ENCODE measurements at regions not wholly inside any gene's neighbourhood (a gene's known extent, or its start where the extent isn't known, plus 50 kb on each side); places are given as distances from the start of the nearest gene placed in this dataset.

DNA sequence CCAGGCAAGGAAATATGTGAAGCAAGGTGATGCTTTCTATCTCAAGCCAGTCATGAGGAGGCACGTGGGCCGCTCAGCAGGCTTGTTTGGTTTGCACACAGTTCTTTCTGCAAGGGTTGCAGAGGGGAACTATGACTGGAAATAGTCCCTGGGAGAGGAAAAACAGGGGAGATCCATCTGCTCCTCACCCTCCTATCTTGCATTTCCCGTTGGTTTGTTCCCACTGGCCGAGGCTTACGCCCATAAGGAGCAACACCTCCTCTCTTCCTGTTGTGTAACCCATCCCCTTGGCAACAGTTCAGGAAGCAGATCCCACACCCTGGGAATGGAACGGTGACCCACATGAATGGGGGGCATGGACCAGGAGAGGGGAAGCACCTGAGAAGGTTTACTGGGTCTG, 72.1 kb upstream of the MAGI1 start:
- ChIA-PET CTCF (no interaction called here), POLR2A (no interaction called here)
- in situ Hi-C loops (cut with HindIII; ENCODE audit: low pct_unique_long_range_greater_than_20kb, low sequenced_read_pairs) (no loop called here), intact Hi-C loops (cut with micrococcal nuclease; ENCODE audit: unreplicated experiment) (no loop called here)
- no peak overlapping the region for H3K27ac ChIP-seq (ENCODE audit: low read length)
- DNase-seq (ENCODE audit: low read depth, low spot score): no peak
- no peaks in the 10 kb centered on the region for H3K27me3 ChIP-seq (ENCODE audit: control insufficient read depth, insufficient read depth, low read length)
- no peak overlapping the region for H3K4me3 ChIP-seq (ENCODE audit: low read depth in 2 of 2, low read length in 2 of 2)
- no peaks in the 10 kb centered on the region for H3K36me3 ChIP-seq (ENCODE audit: control insufficient read depth, insufficient read depth, low read length)
- no peaks in the 10 kb centered on the region for H3K9me3 ChIP-seq (ENCODE audit: control insufficient read depth, insufficient read depth, low read depth, low read length)
- no TSS peak for BruUV-seq (replicated peaks)
- H3K4me1 ChIP-seq (ENCODE audit: control insufficient read depth, insufficient read depth, low read length): no peaks in the 10 kb centered on the region
- ATAC-seq: no peak
- TF ChIP-seq, protein P1, sequence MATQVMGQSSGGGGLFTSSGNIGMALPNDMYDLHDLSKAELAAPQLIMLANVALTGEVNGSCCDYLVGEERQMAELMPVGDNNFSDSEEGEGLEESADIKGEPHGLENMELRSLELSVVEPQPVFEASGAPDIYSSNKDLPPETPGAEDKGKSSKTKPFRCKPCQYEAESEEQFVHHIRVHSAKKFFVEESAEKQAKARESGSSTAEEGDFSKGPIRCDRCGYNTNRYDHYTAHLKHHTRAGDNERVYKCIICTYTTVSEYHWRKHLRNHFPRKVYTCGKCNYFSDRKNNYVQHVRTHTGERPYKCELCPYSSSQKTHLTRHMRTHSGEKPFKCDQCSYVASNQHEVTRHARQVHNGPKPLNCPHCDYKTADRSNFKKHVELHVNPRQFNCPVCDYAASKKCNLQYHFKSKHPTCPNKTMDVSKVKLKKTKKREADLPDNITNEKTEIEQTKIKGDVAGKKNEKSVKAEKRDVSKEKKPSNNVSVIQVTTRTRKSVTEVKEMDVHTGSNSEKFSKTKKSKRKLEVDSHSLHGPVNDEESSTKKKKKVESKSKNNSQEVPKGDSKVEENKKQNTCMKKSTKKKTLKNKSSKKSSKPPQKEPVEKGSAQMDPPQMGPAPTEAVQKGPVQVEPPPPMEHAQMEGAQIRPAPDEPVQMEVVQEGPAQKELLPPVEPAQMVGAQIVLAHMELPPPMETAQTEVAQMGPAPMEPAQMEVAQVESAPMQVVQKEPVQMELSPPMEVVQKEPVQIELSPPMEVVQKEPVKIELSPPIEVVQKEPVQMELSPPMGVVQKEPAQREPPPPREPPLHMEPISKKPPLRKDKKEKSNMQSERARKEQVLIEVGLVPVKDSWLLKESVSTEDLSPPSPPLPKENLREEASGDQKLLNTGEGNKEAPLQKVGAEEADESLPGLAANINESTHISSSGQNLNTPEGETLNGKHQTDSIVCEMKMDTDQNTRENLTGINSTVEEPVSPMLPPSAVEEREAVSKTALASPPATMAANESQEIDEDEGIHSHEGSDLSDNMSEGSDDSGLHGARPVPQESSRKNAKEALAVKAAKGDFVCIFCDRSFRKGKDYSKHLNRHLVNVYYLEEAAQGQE (IDR thresholded peaks at IDR 0.05; ENCODE audit: insufficient read depth in 1 of 2, low read depth in 2 of 2, low read length in 1 of 2): no peak
- TF ChIP-seq TCF7L2 (IDR thresholded peaks at IDR 0.05; ENCODE audit: low read depth, low read length) (no peak), POLR2AphosphoS5 (IDR thresholded peaks at IDR 0.05; ENCODE audit: low read depth, low read length) (no peak), SIN3A (IDR thresholded peaks at IDR 0.05; ENCODE audit: borderline replicate concordance, insufficient read depth, low read depth, low read length) (no peak)
- TF ChIP-seq, protein P2, sequence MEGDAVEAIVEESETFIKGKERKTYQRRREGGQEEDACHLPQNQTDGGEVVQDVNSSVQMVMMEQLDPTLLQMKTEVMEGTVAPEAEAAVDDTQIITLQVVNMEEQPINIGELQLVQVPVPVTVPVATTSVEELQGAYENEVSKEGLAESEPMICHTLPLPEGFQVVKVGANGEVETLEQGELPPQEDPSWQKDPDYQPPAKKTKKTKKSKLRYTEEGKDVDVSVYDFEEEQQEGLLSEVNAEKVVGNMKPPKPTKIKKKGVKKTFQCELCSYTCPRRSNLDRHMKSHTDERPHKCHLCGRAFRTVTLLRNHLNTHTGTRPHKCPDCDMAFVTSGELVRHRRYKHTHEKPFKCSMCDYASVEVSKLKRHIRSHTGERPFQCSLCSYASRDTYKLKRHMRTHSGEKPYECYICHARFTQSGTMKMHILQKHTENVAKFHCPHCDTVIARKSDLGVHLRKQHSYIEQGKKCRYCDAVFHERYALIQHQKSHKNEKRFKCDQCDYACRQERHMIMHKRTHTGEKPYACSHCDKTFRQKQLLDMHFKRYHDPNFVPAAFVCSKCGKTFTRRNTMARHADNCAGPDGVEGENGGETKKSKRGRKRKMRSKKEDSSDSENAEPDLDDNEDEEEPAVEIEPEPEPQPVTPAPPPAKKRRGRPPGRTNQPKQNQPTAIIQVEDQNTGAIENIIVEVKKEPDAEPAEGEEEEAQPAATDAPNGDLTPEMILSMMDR (IDR thresholded peaks at IDR 0.05): no peak

DNA sequence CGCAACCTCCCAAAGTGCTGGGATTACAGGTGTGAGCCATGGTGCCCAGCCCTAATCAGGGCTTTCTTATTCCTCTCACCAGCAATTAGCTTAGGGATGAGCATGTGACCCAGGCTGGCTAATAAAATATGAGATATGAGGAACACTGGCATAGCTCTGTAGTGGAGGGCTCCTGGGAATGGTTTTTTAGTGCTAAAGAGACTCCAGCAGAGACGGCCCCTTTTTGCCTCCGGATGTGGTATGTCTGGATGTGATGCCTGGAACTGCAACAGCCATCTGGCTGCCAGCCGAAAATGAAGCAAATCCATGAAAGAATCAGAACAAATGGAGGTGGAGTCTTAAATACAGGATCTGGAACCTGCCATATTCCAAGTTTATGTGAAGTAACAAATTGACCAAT, 69.1 kb upstream of the MAGI1 start:
- Histone ChIP-seq H3K27me3 (ENCODE audit: control insufficient read depth, insufficient read depth, low read length) (no peaks in the 10 kb centered on the region), H3K9me3 (ENCODE audit: control insufficient read depth, insufficient read depth, low read depth, low read length) (no peaks in the 10 kb centered on the region), H3K4me3 (ENCODE audit: low read depth in 2 of 2, low read length in 2 of 2) (no peak overlapping the region), H3K4me1 (ENCODE audit: control insufficient read depth, insufficient read depth, low read length) (no peaks in the 10 kb centered on the region), H3K36me3 (ENCODE audit: control insufficient read depth, insufficient read depth, low read length) (no peaks in the 10 kb centered on the region), H3K27ac (ENCODE audit: low read length) (no peak overlapping the region)
- no peak for DNase-seq (ENCODE audit: low read depth, low spot score)
- in situ Hi-C loops (cut with HindIII; ENCODE audit: low pct_unique_long_range_greater_than_20kb, low sequenced_read_pairs) (no loop called here), intact Hi-C loops (cut with micrococcal nuclease; ENCODE audit: unreplicated experiment) (no loop called here)
- TF ChIP-seq POLR2AphosphoS5 (IDR thresholded peaks at IDR 0.05; ENCODE audit: low read depth, low read length) (no peak), SIN3A (IDR thresholded peaks at IDR 0.05; ENCODE audit: borderline replicate concordance, insufficient read depth, low read depth, low read length) (no peak), TCF7L2 (IDR thresholded peaks at IDR 0.05; ENCODE audit: low read depth, low read length) (no peak)
- TF ChIP-seq, protein P2 (IDR thresholded peaks at IDR 0.05): no peak
- CTCF ChIA-PET: no interaction called here
- no TSS peak for BruUV-seq (replicated peaks)
- POLR2A ChIA-PET: no interaction called here
- no peak for ATAC-seq
